HG03280 (cell line): ENCODE measurements at regions not wholly inside any gene's neighbourhood (a gene's known extent, or its start where the extent isn't known, plus 50 kb on each side); places are given as distances from the start of the nearest gene placed in this dataset.

ENCODE experiments used
- ATAC-seq: cut with Tn5 transposase; IDR thresholded peaks from one replicate; pipeline ENCODE4 v1.9.1; 2021; ENCODE audit warnings: mild to moderate bottlenecking, moderate library complexity; ENCODE audit not compliant: unreplicated experiment

DNA sequence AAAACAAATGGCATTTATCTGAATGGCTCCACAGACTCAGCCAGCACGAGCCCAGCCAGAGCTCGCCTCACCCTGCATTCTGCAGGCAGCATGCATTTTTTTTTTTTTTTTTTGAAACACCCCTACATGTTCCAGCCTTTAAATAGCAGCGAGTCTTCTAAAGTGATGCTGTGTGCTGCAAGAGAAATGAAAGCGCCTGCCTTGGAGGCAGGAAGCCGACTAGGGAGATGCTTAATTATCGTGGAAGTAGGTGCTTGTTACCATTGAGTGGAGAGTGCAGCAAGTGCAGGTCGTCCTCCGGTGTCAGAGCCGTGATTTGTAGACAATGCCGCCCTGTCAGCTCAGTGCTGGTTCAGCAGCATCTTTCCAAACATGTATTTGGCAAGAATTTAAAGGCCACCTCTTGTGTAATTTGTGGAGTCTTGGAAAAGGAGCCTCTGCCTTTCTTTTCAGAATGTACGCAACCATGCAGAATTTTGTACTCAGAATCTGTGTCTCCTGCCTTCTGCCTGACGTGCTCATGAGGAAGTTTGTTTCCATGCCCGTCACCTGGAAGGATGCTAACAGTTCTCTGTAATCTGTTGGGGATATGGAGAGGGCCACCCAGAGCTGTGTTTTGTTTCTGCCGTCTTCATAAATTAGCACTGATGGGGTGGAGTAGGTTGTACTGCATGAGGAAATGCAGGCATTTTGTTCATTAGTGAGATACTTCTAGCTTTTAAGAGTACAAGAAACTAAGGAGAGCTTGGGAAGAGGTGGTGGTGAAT lies 345.9 kb upstream of the RGS6 start:
- no peak for ATAC-seq

DNA sequence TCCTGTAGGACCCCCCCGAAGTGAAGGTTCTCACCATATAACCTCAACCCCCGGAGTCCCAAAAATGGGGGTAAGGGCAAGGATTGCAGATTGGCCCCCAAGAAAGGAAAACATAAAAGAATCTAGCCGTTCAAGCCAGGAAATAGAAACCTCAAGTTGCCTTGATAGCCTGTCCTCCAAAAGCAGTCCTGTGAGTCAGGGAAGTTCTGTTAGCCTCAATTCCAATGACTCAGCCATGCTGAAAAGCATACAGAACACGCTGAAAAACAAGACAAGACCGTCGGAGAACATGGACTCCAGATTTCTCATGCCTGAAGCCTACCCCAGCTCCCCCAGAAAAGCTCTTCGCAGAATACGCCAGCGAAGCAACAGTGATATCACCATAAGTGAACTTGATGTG lies 344.2 kb upstream of the RGS6 start:
- ATAC-seq = no peak

DNA sequence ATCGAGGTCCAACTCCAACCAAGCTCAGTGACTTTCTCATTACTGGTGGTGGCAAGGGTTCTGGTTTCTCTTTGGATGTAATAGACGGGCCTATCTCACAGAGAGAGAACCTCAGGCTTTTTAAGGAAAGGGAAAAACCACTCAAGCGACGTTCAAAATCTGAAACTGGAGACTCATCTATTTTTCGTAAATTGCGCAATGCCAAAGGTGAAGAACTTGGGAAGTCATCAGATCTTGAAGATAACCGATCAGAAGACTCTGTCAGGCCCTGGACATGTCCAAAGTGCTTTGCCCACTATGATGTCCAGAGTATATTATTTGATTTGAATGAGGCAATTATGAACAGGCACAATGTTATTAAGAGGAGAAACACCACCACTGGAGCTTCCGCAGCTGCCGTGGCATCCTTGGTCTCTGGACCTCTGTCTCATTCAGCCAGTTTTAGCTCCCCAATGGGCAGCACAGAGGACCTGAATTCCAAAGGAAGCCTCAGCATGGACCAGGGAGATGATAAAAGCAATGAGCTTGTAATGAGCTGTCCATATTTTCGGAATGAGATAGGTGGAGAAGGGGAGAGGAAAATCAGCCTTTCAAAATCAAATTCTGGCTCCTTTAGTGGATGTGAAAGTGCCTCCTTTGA lies 343.5 kb upstream of the RGS6 start:
- no peak for ATAC-seq

DNA sequence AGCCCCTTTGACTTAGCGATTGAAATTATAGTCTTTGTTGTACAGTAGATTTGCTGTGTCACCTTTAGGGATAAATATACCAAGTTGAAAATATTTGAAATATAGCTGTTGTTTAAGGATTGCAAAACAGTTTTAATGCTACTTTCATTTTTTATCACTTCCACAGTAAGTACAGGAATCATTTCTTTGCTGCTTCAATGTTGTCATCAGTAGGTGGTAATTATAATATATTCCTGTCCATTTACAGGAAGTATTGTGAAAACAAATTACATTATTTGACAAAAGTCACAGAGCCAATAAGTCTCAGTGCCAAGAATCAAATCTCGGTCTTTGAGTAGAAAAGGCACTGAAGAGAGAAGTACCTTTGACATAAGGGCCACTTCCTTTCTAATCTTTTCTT lies 342.6 kb upstream of the RGS6 start:
- ATAC-seq = no peak

DNA sequence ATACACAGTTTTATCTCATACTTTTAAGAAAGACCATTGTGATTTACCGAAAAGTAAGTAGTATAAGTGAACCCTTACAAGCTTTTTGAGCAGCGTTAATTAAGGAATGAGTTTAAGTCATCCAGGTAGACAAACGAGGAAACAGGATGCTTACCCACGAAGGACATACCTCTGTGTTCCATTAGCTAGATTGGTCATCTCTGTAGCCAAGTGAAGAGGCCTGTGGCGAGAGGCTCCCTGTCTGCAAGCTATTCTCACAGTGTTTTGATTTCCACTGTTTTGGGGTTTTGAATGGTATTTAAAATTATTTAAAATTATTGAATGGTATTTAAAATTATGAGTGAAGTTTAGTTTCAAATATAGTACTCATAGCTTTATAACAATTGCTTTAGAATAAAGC lies 342.1 kb upstream of the RGS6 start:
- no peak for ATAC-seq

DNA sequence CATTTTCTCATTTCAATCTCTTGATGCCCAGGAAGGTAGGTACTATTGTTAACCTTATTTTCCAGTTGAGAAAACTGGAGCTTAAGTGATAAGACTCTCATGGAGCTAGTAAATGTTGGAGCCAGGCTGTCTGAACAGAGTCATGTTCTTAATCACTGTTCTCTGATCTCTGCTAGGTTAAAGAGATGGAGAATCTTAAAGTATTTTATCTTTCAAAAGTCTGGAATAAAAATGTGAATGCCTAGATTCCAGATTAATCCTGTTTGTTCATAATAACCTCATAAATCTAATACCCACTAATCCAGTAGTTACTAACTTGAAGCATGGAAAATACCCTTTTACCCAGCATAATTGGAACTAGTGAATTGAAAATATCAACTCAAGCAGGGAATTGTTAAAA lies 341.0 kb upstream of the RGS6 start:
- no peak for ATAC-seq

DNA sequence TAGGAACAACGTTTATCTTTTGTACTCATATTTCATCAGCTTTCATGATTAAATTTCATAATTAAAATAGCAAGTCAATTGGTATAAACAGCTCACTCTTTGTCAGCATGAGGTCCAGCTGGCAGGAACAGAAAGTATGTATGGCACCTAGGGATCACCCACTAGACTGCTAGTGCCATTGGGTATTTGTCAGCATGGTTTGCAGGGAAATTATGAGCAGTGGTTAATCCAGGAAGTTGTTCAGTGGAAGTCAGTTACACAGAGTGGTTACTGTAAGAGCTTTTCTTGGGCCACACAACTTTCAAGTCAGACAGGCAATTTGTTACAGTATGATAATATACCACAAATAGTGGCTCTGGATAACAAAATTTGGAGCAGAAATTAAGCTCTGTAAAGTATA lies 340.3 kb upstream of the RGS6 start:
- no peak for ATAC-seq

DNA sequence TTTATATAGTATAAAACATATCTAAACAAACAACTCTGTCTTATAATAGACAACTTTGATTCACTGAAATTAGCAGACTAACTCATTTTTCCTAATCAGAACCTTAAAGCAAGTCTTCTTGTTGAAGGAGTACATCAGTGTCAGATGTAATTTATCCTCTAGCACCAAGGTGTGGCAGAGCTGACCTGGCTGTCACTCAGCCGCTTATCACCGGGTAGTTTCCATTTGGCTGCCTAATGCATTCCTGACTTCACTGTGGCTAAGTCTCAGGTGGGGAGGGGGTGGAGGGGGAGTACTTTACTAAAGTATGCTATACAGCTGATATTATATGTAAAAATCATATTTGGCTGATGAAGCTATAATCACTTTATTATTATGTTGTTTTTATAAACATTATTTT lies 339.9 kb upstream of the RGS6 start:
- ATAC-seq = no peak

DNA sequence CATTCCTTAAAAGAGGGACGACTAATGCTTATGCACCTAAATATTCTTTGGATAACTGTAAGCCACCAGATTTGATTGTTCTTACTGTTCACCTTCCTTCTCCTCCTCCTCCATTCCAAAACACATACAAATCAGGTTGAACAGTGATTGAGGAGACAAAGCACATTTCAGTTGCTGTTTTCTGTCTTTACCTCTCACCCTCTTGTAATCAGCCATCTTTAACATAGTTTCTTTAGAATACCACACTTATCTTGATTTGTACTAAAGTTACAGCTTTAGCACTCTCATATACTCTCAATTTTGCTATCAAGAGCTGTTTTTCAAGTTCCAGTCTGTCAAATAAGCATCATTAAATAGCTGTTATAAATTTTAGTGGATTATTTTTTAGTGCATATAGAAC lies 338.3 kb upstream of the RGS6 start:
- no peak for ATAC-seq

DNA sequence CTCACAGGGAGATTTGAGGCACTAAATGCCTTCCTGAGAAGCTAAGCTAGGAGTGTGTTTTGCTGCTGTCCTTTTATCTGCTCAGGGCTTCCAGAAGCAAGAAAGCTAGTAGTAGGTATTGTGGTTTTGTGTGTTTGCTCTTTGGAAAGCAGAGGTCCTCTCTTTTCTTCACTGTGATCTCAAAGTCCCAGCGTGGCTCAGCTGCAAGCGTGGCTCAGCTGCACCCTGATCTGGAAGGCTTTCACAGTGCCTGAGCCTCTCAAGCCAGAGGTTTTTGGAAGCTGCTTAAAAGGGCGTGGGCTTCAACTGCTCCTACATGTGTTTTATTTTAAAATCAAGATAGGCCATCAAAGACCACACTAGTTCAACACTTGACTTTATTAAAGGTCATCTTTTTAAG lies 337.4 kb upstream of the RGS6 start:
- ATAC-seq = no peak

DNA sequence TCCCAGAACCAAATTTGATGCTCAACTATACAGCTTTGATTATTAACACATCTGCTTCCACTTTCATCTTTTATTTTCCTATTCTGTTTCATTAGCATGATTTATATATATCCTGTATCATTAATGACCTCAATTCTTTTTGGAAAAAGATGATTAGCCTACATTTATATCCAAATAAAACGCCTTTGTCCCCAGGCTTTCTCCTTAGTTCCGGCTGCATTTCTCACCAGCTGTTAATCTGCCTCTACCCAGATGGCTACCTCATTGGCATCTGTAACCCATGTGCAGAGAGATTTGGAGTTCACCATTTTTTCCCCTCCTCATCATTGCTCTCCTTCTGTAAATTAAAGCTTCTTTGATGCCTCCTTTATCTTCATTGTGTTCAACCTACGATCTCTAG lies 336.8 kb upstream of the RGS6 start:
- ATAC-seq = no peak

DNA sequence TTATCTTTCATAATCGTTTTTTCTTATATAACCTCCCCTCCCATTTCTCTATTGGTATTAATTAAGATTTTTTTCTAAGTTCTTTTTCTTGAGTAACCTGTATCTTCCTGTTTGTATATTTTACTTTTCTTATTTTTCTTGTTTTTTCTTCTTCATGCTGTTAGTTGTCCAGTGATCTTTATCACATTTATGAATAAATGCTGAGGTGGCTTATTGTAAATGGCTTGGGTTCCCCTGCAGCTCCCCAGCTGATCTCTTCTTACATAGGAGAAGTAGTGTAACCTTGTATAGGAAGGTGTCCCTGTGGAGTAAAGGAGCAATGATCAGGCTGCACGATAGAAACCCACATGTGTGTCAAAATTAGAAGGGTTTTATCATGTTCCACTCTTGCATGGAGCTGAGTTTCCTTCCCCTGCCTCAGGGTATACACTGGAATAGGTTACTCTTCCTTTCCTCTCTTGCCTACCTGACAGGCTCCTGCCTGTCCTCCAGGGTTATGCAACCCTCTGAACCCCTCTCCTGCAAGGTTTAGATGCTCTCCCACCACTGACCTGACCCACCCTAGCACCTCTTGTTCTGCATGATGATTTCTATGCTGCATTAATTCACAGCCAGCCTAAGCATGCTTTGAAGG lies 334.8 kb upstream of the RGS6 start:
- ATAC-seq = no peak

DNA sequence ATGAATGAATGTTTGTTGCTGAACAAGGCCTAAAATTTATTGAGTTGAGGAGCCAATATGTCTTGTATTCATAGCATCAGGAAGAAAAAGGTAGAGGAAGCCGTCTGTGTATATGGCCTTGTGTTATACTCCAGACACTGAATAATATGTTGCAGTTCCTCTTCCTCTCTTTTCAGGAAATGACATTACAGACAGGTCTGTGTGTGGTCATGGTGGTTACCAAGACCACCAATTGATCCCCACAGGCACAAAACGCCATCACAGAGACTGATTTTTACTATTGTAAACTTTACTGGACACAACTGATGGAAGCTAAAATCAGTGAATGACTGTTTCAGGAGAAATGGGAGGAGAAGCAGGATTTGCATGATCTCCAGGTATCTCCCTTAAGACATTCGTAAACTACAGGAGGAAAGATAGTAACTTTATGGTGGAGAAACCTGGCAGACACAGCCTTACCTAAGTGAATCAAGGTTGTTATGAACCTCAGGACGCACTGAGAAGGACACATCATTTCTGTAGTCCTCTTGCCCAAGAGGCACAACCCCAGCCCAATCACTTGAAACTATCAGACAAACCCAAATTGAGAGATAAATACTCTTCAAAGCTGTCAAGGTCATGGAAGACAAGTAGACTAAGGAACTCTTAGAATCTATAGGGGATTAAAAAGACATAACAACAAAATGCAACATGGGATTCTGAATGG lies 334.1 kb upstream of the RGS6 start:
- ATAC-seq = no peak

DNA sequence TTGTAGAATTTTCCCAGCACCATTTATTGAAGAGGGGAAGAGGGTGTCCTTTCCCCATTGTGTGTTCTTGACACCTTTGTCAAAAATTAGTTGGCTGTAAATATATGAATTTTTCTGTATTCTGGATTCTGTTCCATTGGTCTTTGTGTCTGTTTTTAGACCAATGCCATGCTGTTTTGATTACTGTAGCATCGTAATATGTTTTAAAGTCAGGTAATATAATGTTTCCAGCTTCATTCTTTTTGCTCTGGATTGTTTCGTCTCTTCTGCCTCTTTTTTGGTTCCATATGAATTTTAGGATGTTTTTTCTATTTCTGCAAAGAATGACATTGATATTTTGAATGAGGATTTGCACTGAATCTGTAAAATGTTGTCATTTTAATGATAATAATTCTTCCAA lies 331.9 kb upstream of the RGS6 start:
- no peak for ATAC-seq

DNA sequence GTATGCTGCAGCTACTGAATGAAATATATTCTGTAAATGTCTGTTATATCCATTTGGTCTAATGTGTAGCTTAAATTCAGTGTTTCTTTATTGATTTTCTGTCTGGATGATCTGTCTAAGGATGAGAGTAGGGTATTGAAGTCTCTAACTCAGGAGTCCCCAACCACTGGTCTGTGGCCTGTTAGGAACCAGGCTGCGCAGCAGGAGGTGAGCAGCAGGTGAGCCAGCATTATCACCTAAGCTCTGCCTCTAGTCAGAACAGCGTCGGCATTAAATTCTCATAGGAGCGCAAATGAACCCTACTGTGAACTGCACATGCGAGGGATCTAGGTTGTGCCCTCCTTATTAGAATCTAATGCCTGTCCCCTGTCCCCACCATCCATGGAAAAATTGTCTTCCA lies 329.7 kb upstream of the RGS6 start:
- no peak for ATAC-seq

DNA sequence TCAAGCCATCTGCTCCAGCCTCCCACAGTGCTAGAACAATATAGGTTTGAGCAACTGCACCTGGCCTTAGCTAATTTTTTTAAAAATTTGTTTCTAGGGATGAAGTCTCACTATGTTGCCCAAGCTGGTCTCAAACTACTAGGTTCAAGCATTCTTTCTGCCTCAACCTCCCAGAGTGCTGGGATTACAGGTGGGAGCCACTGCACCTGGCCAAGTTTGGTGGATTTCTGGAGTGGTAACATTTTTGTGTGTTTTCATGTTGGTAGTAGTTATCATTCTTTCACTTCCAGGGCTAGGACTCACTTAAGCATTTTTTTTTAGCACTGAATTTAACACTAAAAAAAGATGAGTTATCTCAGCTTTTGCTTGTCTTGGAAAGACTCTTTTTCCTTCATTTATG lies 328.0 kb upstream of the RGS6 start:
- no peak for ATAC-seq

DNA sequence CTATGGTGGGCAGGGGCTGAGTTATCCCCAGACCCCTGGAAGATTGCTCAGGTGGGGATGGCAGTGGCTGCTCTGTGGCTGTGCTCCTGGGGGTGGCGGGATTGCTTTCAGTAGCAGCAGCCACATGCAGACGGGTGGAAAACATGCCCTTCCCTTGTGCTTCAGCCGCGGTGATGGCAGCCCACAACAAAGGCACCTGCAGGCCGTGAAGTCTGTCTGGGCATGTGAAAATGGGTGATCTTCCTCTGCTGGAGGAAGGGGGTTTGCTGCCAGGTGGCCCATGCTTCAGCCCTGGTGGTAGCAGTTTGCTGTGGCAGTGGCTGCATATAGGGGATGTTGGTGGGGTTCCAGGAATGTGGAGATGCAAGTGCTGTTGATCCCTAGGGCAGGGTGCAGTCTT lies 326.2 kb upstream of the RGS6 start:
- no peak for ATAC-seq

DNA sequence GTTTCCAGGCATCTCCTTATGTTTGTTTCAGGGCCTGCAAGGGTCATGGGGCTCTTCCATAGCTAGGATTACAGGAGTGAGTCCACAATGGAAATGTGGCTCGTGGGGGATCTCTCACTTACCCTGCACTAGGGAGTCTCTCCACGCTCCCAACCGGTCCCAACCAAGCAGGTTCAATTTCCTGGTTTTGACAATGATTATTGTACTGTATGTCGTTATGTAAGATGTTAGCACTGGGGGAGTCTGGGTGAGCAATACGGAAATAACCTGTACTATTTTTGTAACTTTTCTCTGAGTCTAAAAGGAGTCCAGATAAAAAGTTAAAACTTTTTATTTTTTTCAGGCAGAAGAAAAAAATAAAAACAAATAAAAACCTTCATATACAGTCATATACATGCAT lies 325.7 kb upstream of the RGS6 start:
- ATAC-seq = no peak

DNA sequence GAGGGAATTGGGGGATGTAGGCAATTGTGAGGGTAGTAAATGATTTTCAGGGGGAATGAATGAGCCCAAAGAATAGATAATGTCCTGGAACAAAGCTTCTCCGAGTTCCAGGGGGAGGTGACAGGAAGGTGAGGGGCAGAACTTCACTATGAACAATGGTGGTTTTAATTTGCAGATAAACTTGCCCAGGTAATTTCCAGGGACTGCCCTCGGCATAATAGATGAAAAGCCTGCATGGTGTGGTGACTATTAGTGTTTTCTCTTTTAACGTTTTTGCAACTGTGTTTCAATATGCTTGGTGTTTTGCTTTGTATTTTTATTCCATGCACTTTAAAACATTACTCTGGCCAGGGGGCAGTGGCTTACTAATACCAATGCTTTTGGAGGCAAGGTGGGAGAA lies 325.2 kb upstream of the RGS6 start:
- ATAC-seq = no peak

DNA sequence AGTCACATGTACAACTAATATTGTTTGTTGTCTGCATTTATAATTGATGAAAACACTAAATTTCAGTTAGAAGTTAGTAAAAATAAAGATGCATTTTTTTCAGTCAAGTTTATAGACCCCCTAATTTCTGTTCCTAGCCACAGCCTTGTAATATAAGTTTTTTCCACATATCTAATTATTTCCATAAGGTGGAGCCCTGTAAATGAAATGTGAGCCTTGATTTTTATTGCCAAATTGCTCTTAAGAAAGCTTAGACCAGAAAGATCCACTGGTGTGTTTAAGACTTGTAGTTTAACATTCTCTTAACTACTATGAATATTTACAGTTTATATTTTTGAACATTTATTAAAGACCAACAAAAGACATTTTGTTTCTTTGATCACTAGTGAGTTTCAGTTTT lies 322.1 kb upstream of the RGS6 start:
- ATAC-seq = no peak

DNA sequence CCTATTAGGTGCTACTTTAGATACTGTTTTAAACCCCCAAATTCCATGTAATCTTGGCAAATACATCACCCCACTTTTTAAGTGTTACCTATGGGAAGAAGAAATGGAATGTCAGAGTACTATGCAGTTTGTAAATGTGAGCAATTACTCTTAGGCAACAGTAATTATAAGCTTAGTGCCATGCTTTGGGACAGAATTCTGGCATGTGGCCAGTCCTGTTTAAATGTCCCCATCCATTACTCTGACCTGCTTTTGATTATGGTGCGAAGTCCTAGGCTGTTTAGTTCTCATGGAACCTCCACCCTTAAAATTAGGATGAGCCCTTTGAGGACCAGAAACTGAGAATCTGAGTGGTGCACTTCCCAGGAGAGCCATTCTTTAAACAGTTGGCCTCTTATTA lies 321.4 kb upstream of the RGS6 start:
- no peak for ATAC-seq

DNA sequence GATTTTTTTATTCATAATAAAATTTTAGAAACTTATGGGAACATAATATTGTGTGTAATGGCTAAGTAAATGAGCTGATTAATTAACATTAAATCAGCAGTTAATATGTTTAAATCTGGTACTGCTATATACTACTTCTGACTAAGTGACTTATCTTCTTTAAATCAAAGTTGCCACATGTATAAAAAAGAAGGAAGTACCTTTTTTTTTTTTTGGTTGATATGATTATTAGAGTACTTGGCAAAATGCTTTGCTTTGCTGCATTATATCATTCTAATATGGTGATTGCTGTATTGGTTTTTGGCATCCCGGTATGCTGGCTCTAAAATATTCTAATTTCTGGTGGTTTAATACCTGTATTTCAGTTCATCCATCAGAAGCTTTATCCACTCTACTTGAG lies 319.1 kb upstream of the RGS6 start:
- ATAC-seq = no peak
